ENCODE measurements at regions not wholly inside any gene's neighbourhood (a gene's known extent, or its start where the extent isn't known, plus 50 kb on each side); places are given as distances from the start of the nearest gene placed in this dataset.

DNA sequence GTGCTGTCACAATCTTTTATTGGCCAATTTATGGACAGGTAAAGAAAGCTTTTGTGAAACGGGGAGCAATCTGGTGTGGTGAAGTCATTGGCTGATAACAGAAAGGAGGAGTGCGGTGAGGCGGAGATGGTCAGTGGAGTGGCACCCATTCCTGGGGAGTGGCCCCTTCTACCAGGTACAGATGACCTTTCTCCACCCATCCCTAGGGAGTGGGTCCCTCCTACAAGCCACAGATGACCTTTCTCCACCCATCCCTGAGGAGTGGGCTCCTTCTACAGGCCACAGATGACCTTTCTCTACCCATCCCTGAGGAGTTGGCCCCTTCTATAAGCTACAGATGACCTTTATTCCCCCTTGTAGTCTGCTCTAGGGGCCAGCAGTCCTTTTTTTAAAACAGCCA is 267.6 kb upstream of the IRX2 start:
- Histone ChIP-seq H3K79me2 (ENCODE audit: control insufficient read depth, insufficient read depth, low read length) (no peaks in the 10 kb centered on the region), H3K36me3 (replicated peaks in 1 of 2; ENCODE audit: control extremely low read depth in 1 of 2, control insufficient read depth in 1 of 2, extremely low read depth in 1 of 2, insufficient read depth in 2 of 2, low read length in 1 of 2) (no peaks in the 10 kb centered on the region), H4K20me1 (ENCODE audit: control insufficient read depth, insufficient read depth, low read length, poor library complexity, severe bottlenecking) (no peaks in the 10 kb centered on the region), H2AFZ (ENCODE audit: insufficient read depth, low read depth, low read length, poor library complexity, severe bottlenecking) (no peak overlapping the region), H3K4me3 (ENCODE audit: control extremely low read depth in 1 of 5, extremely low read depth in 1 of 5, insufficient read depth in 1 of 5, low read depth in 2 of 5, low read length in 4 of 5) (no peak overlapping the region), H3K27me3 (replicated peaks in 1 of 4; ENCODE audit: control extremely low read depth in 1 of 4, control insufficient read depth in 3 of 4, insufficient read depth in 4 of 4, low read length in 3 of 4) (no peaks in the 10 kb centered on the region), H3K27ac (ENCODE audit: low read length in 2 of 2) (no peak overlapping the region), H3K9ac (ENCODE audit: low read length) (no peak overlapping the region), H3K9me3 (ENCODE audit: control extremely low read depth in 1 of 3, control insufficient read depth in 2 of 3, insufficient read depth in 1 of 3, low read length in 2 of 3) (peaks cover 0 to 9% (median 0%) of the 10 kb centered on the region in 3 donors), H3K4me2 (replicated peaks; ENCODE audit: low read depth, low read length, poor library complexity, severe bottlenecking) (no peak overlapping the region), H3K4me1 (ENCODE audit: control insufficient read depth in 2 of 2, insufficient read depth in 2 of 2, low read length in 2 of 2) (no peaks in the 10 kb centered on the region)
- no peaks in the 10 kb centered on the region for H3K27me3 Mint-ChIP-seq
- no peaks in the 10 kb centered on the region for H3K9me3 Mint-ChIP-seq (ENCODE audit: insufficient read depth)
- no peak overlapping the region for H3K27ac Mint-ChIP-seq
- ChIA-PET CTCF (no interaction called here), POLR2A (no interaction called here)
- no peak for ATAC-seq (ENCODE audit: low read depth)
- TF ChIP-seq, protein P1, sequence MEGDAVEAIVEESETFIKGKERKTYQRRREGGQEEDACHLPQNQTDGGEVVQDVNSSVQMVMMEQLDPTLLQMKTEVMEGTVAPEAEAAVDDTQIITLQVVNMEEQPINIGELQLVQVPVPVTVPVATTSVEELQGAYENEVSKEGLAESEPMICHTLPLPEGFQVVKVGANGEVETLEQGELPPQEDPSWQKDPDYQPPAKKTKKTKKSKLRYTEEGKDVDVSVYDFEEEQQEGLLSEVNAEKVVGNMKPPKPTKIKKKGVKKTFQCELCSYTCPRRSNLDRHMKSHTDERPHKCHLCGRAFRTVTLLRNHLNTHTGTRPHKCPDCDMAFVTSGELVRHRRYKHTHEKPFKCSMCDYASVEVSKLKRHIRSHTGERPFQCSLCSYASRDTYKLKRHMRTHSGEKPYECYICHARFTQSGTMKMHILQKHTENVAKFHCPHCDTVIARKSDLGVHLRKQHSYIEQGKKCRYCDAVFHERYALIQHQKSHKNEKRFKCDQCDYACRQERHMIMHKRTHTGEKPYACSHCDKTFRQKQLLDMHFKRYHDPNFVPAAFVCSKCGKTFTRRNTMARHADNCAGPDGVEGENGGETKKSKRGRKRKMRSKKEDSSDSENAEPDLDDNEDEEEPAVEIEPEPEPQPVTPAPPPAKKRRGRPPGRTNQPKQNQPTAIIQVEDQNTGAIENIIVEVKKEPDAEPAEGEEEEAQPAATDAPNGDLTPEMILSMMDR (IDR thresholded peaks at IDR 0.05), result no peak
- no peak for TF ChIP-seq EZH2 (IDR thresholded peaks at IDR 0.05; ENCODE audit: borderline replicate concordance, insufficient read depth, low read depth, low read length, poor library complexity, severe bottlenecking)
- no peak overlapping the region for H3K4me3 Mint-ChIP-seq
- DNase-seq, result no peak
- no peaks in the 10 kb centered on the region for H3K4me1 Mint-ChIP-seq
- no CpG with 5 or more reads among the region's 3 CpGs for whole genome bisulfite sequencing (ENCODE audit: insufficient coverage)
- intact Hi-C loops (cut with micrococcal nuclease), result no loop called here

DNA sequence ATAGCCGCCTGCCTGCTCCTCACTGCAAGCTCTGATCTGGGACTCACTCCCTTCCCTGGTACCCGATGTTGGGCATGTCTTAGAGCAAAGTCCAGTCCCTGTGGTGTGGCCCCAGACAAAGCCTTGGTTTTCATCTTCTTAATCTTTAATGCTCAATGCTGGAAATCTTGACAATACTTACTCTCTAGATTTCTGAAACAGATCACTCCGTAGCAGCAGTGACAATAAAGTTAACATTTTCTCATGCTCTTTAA is 260.2 kb upstream of the IRX2 start:
- Histone ChIP-seq H3K27me3 (replicated peaks in 1 of 4; ENCODE audit: control extremely low read depth in 1 of 4, control insufficient read depth in 3 of 4, insufficient read depth in 4 of 4, low read length in 3 of 4) (no peaks in the 10 kb centered on the region), H3K79me2 (ENCODE audit: control insufficient read depth, insufficient read depth, low read length) (no peaks in the 10 kb centered on the region), H3K36me3 (replicated peaks in 1 of 2; ENCODE audit: control extremely low read depth in 1 of 2, control insufficient read depth in 1 of 2, extremely low read depth in 1 of 2, insufficient read depth in 2 of 2, low read length in 1 of 2) (no peaks in the 10 kb centered on the region), H3K4me3 (ENCODE audit: control extremely low read depth in 1 of 5, extremely low read depth in 1 of 5, insufficient read depth in 1 of 5, low read depth in 2 of 5, low read length in 4 of 5) (no peak overlapping the region), H3K27ac (ENCODE audit: low read length in 2 of 2) (no peak overlapping the region), H2AFZ (ENCODE audit: insufficient read depth, low read depth, low read length, poor library complexity, severe bottlenecking) (no peak overlapping the region), H3K9ac (ENCODE audit: low read length) (no peak overlapping the region), H3K4me1 (ENCODE audit: control insufficient read depth in 2 of 2, insufficient read depth in 2 of 2, low read length in 2 of 2) (no peaks in the 10 kb centered on the region), H4K20me1 (ENCODE audit: control insufficient read depth, insufficient read depth, low read length, poor library complexity, severe bottlenecking) (no peaks in the 10 kb centered on the region), H3K4me2 (replicated peaks; ENCODE audit: low read depth, low read length, poor library complexity, severe bottlenecking) (no peak overlapping the region), H3K9me3 (ENCODE audit: control extremely low read depth in 1 of 3, control insufficient read depth in 2 of 3, insufficient read depth in 1 of 3, low read length in 2 of 3) (peaks cover 0 to 19% (median 0%) of the 10 kb centered on the region in 3 donors)
- peaks cover 7% of the 10 kb centered on the region for H3K9me3 Mint-ChIP-seq (ENCODE audit: insufficient read depth)
- H3K27ac Mint-ChIP-seq, result no peak overlapping the region
- POLR2A ChIA-PET, result no interaction called here
- intact Hi-C loops (cut with micrococcal nuclease), result no loop called here
- TF ChIP-seq, protein P1 (IDR thresholded peaks at IDR 0.05), result no peak
- no peak for TF ChIP-seq EZH2 (IDR thresholded peaks at IDR 0.05; ENCODE audit: borderline replicate concordance, insufficient read depth, low read depth, low read length, poor library complexity, severe bottlenecking)
- no peaks in the 10 kb centered on the region for H3K27me3 Mint-ChIP-seq
- DNase-seq (no peak), ATAC-seq (ENCODE audit: low read depth) (no peak)
- H3K4me1 Mint-ChIP-seq, result no peaks in the 10 kb centered on the region
- CTCF ChIA-PET, result no interaction called here
- WGBS (ENCODE audit: insufficient coverage), result 93% methylated on average over 2 of the region's 3 CpGs
- no peak overlapping the region for H3K4me3 Mint-ChIP-seq
